WTC11 (cell line): ENCODE measurements at regions not wholly inside any gene's neighbourhood (a gene's known extent, or its start where the extent isn't known, plus 50 kb on each side); places are given as distances from the start of the nearest gene placed in this dataset.
A peak's percentile ranks its signal among the peaks of the same experiment; 100 is the strongest.

ENCODE experiments used
- ATAC-seq: fragments of 200-7000 bp; cut with Tn5 transposase; 2 replicates; pipeline ENCODE4 v1.10.0; 2021; ENCODE audit warnings: mild to moderate bottlenecking, moderate library complexity
- CTCF ChIA-PET: fragments of 300-600 bp; sonication (Branson Sonifier 250); formaldehyde crosslinking; loops from one replicate; lab custom pipeline; 2021; ENCODE audit warnings: antibody characterized with exemption; lab: Charles Lee
- POLR2A ChIA-PET: fragments of 350-600 bp; sonication (Branson Sonifier 250); formaldehyde crosslinking; loops from one replicate; lab custom pipeline; 2021; ENCODE audit warnings: antibody characterized with exemption; lab: Charles Lee
- DNase-seq: peaks from one replicate; pipeline ENCODE4 v3.0.0; 2021; ENCODE audit warnings: low spot score
- H3K27ac Mint-ChIP-seq: 2 replicates; pipeline ENCODE4 v1.8.0; 2021; ENCODE audit warnings: mixed read lengths
- H3K27me3 Mint-ChIP-seq: 2 replicates; pipeline ENCODE4 v1.8.0; 2021; ENCODE audit warnings: low read depth, mild to moderate bottlenecking, moderate library complexity, mixed read lengths
- H3K36me3 Mint-ChIP-seq: 2 replicates; pipeline ENCODE4 v1.8.0; 2021; ENCODE audit warnings: mixed read lengths
- H3K4me1 Mint-ChIP-seq: 2 replicates; pipeline ENCODE4 v1.8.0; 2022; ENCODE audit warnings: mixed read lengths
- H3K4me3 Mint-ChIP-seq: 2 replicates; pipeline ENCODE4 v1.8.0; 2021; ENCODE audit warnings: mild to moderate bottlenecking, moderate library complexity, mixed read lengths
- H3K9me3 Mint-ChIP-seq: 2 replicates; pipeline ENCODE4 v1.8.0; 2021; ENCODE audit warnings: mixed read lengths
- AR ChIP-seq: fragments of 250-450 bp; sonication (Bioruptor Pico); IDR thresholded peaks from 2 replicates; pipeline ENCODE4 v1.9.0; 2021; ENCODE audit warnings: mild to moderate bottlenecking
- ATF2 ChIP-seq: sonication (generic); formaldehyde crosslinking; IDR thresholded peaks from 2 replicates; pipeline ENCODE4 v1.8.1; 2022; ENCODE audit warnings: low read depth, missing genetic modification reagents, borderline replicate concordance
- ATF6 ChIP-seq: sonication (generic); formaldehyde crosslinking; IDR thresholded peaks from 2 replicates; pipeline ENCODE4 v1.8.1; 2023; ENCODE audit warnings: mild to moderate bottlenecking, missing genetic modification reagents
- ETV6 ChIP-seq: sonication (generic); formaldehyde crosslinking; IDR thresholded peaks from 2 replicates; pipeline ENCODE4 v1.8.1; 2022; ENCODE audit warnings: mild to moderate bottlenecking, missing genetic modification reagents
- FOXK1 ChIP-seq: sonication (generic); formaldehyde crosslinking; IDR thresholded peaks from 2 replicates; pipeline ENCODE4 v1.8.0; 2022; ENCODE audit warnings: mild to moderate bottlenecking, moderate library complexity, missing genetic modification reagents
- HMGA2 ChIP-seq: fragments of 250-450 bp; sonication (Bioruptor Pico); IDR thresholded peaks from 2 replicates; pipeline ENCODE4 v1.4.0; 2021; ENCODE audit warnings: mild to moderate bottlenecking, moderate library complexity
- MXD4 ChIP-seq: fragments of 250-450 bp; sonication (Bioruptor Pico); IDR thresholded peaks from 2 replicates; pipeline ENCODE4 v1.8.0; 2021; ENCODE audit warnings: mild to moderate bottlenecking, moderate library complexity, borderline replicate concordance
- NFYB ChIP-seq: sonication (generic); formaldehyde crosslinking; conservative IDR thresholded peaks from 2 replicates; pipeline ENCODE4 v1.8.0; 2022; ENCODE audit warnings: low read depth, missing genetic modification reagents
- NR1H2 ChIP-seq: sonication (generic); formaldehyde crosslinking; IDR thresholded peaks from 2 replicates; pipeline ENCODE4 v1.9.0; 2021; ENCODE audit warnings: mild to moderate bottlenecking, moderate library complexity, missing genetic modification reagents
- NR2C2 ChIP-seq: sonication (generic); formaldehyde crosslinking; IDR thresholded peaks from 2 replicates; pipeline ENCODE4 v1.8.0; 2022; ENCODE audit warnings: mild to moderate bottlenecking, missing genetic modification reagents
- OVOL2 ChIP-seq: fragments of 250-450 bp; sonication (Bioruptor Pico); IDR thresholded peaks from 2 replicates; pipeline ENCODE4 v1.9.0; 2021; ENCODE audit warnings: mild to moderate bottlenecking, borderline replicate concordance
- PREB ChIP-seq: sonication (generic); formaldehyde crosslinking; IDR thresholded peaks from 2 replicates; pipeline ENCODE4 v1.8.1; 2022; ENCODE audit warnings: mild to moderate bottlenecking, missing genetic modification reagents, moderate library complexity, borderline replicate concordance
- SMAD3 ChIP-seq: sonication (generic); formaldehyde crosslinking; IDR thresholded peaks from 2 replicates; pipeline ENCODE4 v1.8.0; 2022; ENCODE audit warnings: missing genetic modification reagents, mild to moderate bottlenecking, borderline replicate concordance
- ZBTB21 ChIP-seq: sonication (generic); formaldehyde crosslinking; IDR thresholded peaks from 2 replicates; pipeline ENCODE4 v1.8.1; 2023; ENCODE audit warnings: mild to moderate bottlenecking, missing genetic modification reagents, borderline replicate concordance
- ZNF121 ChIP-seq: sonication (generic); formaldehyde crosslinking; IDR thresholded peaks from 2 replicates; pipeline ENCODE4 v1.8.0; 2023; ENCODE audit warnings: missing genetic modification reagents
- ZNF263 ChIP-seq: sonication (generic); formaldehyde crosslinking; IDR thresholded peaks from 2 replicates; pipeline ENCODE4 v1.8.1; 2022; ENCODE audit warnings: low read depth, mild to moderate bottlenecking, moderate library complexity, missing genetic modification reagents
- ZNF416 ChIP-seq: fragments of 250-450 bp; sonication (Bioruptor Pico); IDR thresholded peaks from 2 replicates; pipeline ENCODE4 v1.9.0; 2021; ENCODE audit warnings: mild to moderate bottlenecking, inconsistent platforms

GRCh38 chr11:81432333-81432732, 1301.3 kb downstream of the FAM181B start:
- Mint-ChIP-seq H3K36me3 (no peaks in the 10 kb centered on the region), H3K27ac (no peak overlapping the region)
- CTCF ChIA-PET = no interaction called here
- DNase-seq = no peak
- no peak for ATAC-seq
- TF ChIP-seq HMGA2 (CRISPR knock-in tag) (peak; percentile 52; the same call in 1 of the 2 replicates), PREB (no peak), ZNF416 (CRISPR knock-in tag) (no peak), ZNF263 (no peak)
- TF ChIP-seq, all 79 proteins: peak for 1
- no peaks in the 10 kb centered on the region for H3K9me3 Mint-ChIP-seq
- 0 out of 2 replicates have a peak, but pooled peaks cover 6% of the 10 kb centered on the region for H3K4me1 Mint-ChIP-seq
- H3K4me3 Mint-ChIP-seq = no peak overlapping the region
- POLR2A ChIA-PET = no interaction called here
- H3K27me3 Mint-ChIP-seq = no peaks in the 10 kb centered on the region

- Mint-ChIP-seq H3K4me1 (peaks cover 25% of the 10 kb centered on the region), H3K9me3 (peaks cover 5% of the 10 kb centered on the region), H3K4me3 (no peak overlapping the region), H3K27ac (no peak overlapping the region), H3K36me3 (no peaks in the 10 kb centered on the region), H3K27me3 (no peaks in the 10 kb centered on the region)
- TF ChIP-seq ATF6 (CRISPR knock-in tag) = no peak
- no peak for TF ChIP-seq ATF2 (CRISPR knock-in tag)
- no peak for TF ChIP-seq SMAD3
- no peak for TF ChIP-seq MXD4 (CRISPR knock-in tag)
- ChIA-PET CTCF (no interaction called here), POLR2A (no interaction called here)
- no peak for ATAC-seq
- no peak for DNase-seq
Observed at GRCh38 chr11:81424822-81425221, 1308.8 kb downstream of the FAM181B start.

- Mint-ChIP-seq H3K4me3 (no peak overlapping the region), H3K4me1 (peaks cover 22% of the 10 kb centered on the region), H3K27ac (no peak overlapping the region), H3K27me3 (no peaks in the 10 kb centered on the region)
- DNase-seq (no peak), ATAC-seq (no peak)
- ChIA-PET POLR2A (no interaction called here), CTCF (no interaction called here)
- no peak for TF ChIP-seq ETV6 (CRISPR knock-in tag)
- no peak for TF ChIP-seq ZNF121
- TF ChIP-seq NR2C2 (CRISPR knock-in tag) = no peak
- TF ChIP-seq NFYB (CRISPR knock-in tag) = no peak
- TF ChIP-seq NR1H2 (CRISPR knock-in tag) = no peak
- TF ChIP-seq AR = no peak
- no peak for TF ChIP-seq ZBTB21 (CRISPR knock-in tag)
- no peak for TF ChIP-seq FOXK1
- no peak for TF ChIP-seq OVOL2 (CRISPR knock-in tag)
- TF ChIP-seq, all 79 proteins: peak for 0
- Mint-ChIP-seq H3K36me3 (no peaks in the 10 kb centered on the region), H3K9me3 (peaks cover 5% of the 10 kb centered on the region)
Observed at GRCh38 chr11:81422402-81422801, 1311.3 kb downstream of the FAM181B start.
